HepG2 (cell line): ENCODE measurements at regions not wholly inside any gene's neighbourhood (a gene's known extent, or its start where the extent isn't known, plus 50 kb on each side); places are given as distances from the start of the nearest gene placed in this dataset.

Experiments
- CREB1 ChIP-seq, 2 experiments: fragments of 450-650 bp in 1 of 2; IDR thresholded peaks; 2 replicates each; pipeline ENCODE4 v1.6.1; 2016 to 2017; ENCODE audit warnings: control low read depth in 1 of 2, mild to moderate bottlenecking in 1 of 2, missing compliant biosample characterization in 1 of 2, missing genetic modification characterization in 1 of 2
- NPAS2 ChIP-seq: sonication (generic); formaldehyde crosslinking; IDR thresholded peaks from 2 replicates; pipeline ENCODE4 v1.8.0; 2022; ENCODE audit warnings: mild to moderate bottlenecking, missing genetic modification reagents, borderline replicate concordance
- TP53 ChIP-seq: sonication (generic); formaldehyde crosslinking; conservative IDR thresholded peaks from 2 replicates; pipeline ENCODE4 v1.4.0; 2020; ENCODE audit warnings: missing genetic modification reagents
- ZBTB7B ChIP-seq: sonication (generic); formaldehyde crosslinking; IDR thresholded peaks from 2 replicates; pipeline ENCODE4 v1.4.0; 2020; ENCODE audit warnings: missing genetic modification reagents
- TF ChIP-seq, protein P1 (sequence below): sonication (generic); formaldehyde crosslinking; IDR thresholded peaks from 2 replicates; pipeline ENCODE4 v1.4.0; 2020; ENCODE audit warnings: missing genetic modification reagents
- TF ChIP-seq, protein P2 (sequence below): sonication (generic); formaldehyde crosslinking; IDR thresholded peaks from 2 replicates; pipeline ENCODE4 v1.5.0; 2020; ENCODE audit warnings: mild to moderate bottlenecking, missing genetic modification reagents, moderate library complexity

DNA sequence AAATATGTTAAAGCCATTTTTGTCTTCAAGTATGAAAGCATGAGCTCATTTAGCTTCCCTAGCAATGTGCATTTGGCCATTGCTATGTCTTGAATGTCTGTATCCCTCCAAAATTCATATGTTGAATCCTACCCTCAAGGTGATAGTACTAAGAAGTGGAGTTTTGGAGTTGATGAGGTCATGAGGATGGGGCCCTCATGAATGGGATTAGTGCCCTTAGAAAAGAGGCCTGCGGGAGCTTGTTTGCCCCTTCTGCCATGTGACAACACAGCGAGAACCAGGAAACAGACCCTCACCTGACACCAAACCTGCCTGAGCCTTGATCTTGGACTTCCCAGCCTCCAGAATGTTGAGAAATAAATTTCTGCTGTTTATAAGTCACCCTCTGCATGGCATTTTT lies 61.3 kb upstream of the UCN3 start:
- TF ChIP-seq, protein P1, sequence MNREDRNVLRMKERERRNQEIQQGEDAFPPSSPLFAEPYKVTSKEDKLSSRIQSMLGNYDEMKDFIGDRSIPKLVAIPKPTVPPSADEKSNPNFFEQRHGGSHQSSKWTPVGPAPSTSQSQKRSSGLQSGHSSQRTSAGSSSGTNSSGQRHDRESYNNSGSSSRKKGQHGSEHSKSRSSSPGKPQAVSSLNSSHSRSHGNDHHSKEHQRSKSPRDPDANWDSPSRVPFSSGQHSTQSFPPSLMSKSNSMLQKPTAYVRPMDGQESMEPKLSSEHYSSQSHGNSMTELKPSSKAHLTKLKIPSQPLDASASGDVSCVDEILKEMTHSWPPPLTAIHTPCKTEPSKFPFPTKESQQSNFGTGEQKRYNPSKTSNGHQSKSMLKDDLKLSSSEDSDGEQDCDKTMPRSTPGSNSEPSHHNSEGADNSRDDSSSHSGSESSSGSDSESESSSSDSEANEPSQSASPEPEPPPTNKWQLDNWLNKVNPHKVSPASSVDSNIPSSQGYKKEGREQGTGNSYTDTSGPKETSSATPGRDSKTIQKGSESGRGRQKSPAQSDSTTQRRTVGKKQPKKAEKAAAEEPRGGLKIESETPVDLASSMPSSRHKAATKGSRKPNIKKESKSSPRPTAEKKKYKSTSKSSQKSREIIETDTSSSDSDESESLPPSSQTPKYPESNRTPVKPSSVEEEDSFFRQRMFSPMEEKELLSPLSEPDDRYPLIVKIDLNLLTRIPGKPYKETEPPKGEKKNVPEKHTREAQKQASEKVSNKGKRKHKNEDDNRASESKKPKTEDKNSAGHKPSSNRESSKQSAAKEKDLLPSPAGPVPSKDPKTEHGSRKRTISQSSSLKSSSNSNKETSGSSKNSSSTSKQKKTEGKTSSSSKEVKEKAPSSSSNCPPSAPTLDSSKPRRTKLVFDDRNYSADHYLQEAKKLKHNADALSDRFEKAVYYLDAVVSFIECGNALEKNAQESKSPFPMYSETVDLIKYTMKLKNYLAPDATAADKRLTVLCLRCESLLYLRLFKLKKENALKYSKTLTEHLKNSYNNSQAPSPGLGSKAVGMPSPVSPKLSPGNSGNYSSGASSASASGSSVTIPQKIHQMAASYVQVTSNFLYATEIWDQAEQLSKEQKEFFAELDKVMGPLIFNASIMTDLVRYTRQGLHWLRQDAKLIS (CRISPR knock-in tag) = no peak
- TF ChIP-seq, protein P2, sequence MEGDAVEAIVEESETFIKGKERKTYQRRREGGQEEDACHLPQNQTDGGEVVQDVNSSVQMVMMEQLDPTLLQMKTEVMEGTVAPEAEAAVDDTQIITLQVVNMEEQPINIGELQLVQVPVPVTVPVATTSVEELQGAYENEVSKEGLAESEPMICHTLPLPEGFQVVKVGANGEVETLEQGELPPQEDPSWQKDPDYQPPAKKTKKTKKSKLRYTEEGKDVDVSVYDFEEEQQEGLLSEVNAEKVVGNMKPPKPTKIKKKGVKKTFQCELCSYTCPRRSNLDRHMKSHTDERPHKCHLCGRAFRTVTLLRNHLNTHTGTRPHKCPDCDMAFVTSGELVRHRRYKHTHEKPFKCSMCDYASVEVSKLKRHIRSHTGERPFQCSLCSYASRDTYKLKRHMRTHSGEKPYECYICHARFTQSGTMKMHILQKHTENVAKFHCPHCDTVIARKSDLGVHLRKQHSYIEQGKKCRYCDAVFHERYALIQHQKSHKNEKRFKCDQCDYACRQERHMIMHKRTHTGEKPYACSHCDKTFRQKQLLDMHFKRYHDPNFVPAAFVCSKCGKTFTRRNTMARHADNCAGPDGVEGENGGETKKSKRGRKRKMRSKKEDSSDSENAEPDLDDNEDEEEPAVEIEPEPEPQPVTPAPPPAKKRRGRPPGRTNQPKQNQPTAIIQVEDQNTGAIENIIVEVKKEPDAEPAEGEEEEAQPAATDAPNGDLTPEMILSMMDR (CRISPR knock-in tag) = no peak
- no peak for TF ChIP-seq ZBTB7B (CRISPR knock-in tag)
- TF ChIP-seq CREB1 (IDR thresholded peaks at IDR 0.05) = no peak
- TF ChIP-seq CREB1 (CRISPR knock-in tag; IDR thresholded peaks at IDR 0.05) = no peak
- no peak for TF ChIP-seq TP53 (CRISPR knock-in tag)
- no peak for TF ChIP-seq NPAS2 (CRISPR knock-in tag)
